K562 (cell line): ENCODE measurements at regions not wholly inside any gene's neighbourhood (a gene's known extent, or its start where the extent isn't known, plus 50 kb on each side); places are given as distances from the start of the nearest gene placed in this dataset.

Experiments
- ATAC-seq: fragments of 200-7000 bp; cut with Tn5 transposase; 3 replicates; pipeline ENCODE4 v1.9.1; 2020; ENCODE audit warnings: moderate library complexity
- BruUV-seq: library from RNA; stranded (reverse); fragments of 400-500 nt; replicated peaks from 2 replicates; lab custom pipeline; 2021; lab: Mats Ljungman, UMichigan
- CTCF ChIA-PET: fragments of 300-600 bp; formaldehyde crosslinking; extraction: SDS; loops from one replicate; lab custom pipeline; 2021; ENCODE audit warnings: low intra/inter-chr PET ratio; lab: Yijun Ruan, JAX
- POLR2A ChIA-PET: fragments of 300-600, 350-650 bp; sonication (Branson Sonifier 250); formaldehyde crosslinking; extraction: SDS; loops from one replicate; lab custom pipeline; 2021; ENCODE audit warnings: antibody characterized with exemption, inconsistent platforms; lab: Yijun Ruan, JAX
- DNase-seq, 4 experiments: peaks; one replicate each; pipeline versions ENCODE4 v3.0.0 to v3.0.0-alpha.2; 2011 to 2018; ENCODE audit warnings: low spot score in 3 of 4, mixed read lengths in 3 of 4; ENCODE audit errors: extremely low read depth in 1 of 4
- FAIRE-seq: peaks from 2 replicates; lab custom pipeline; 2011; peaks lifted over from hg19 to GRCh38; lab: Jason Lieb, UNC
- H2AFZ ChIP-seq: 2 replicates; pipeline ENCODE4 v1.6.0; 2011; ENCODE audit warnings: low read depth, low read length, control low read depth, inconsistent platforms
- H3K27ac ChIP-seq: fragments of 200-600 bp; 3 replicates; pipeline ENCODE4 v1.8.0; 2011; ENCODE audit warnings: low read depth, mild to moderate bottlenecking, control low read depth, inconsistent platforms, low read length, moderate library complexity, mixed read lengths; ENCODE audit errors: extremely low read depth
- H3K27me3 ChIP-seq, 2 experiments: fragments of 300-600 bp in 1 of 2; 2 replicates in 1 of 2; 3 replicates in 1 of 2; pipeline versions ENCODE4 v1.6.0 to v1.8.0; 2011; ENCODE audit warnings: inconsistent platforms in 2 of 2, low read length in 2 of 2, mild to moderate bottlenecking in 1 of 2, mixed read lengths in 1 of 2, moderate library complexity in 1 of 2; ENCODE audit not compliant: control insufficient read depth in 2 of 2, insufficient read depth in 2 of 2
- H3K36me3 ChIP-seq: fragments of 300-600 bp; 3 replicates; pipeline ENCODE4 v1.8.0; 2011; ENCODE audit warnings: mild to moderate bottlenecking, low read length, inconsistent platforms; ENCODE audit not compliant: control insufficient read depth, insufficient read depth
- H3K4me1 ChIP-seq, 2 experiments: fragments of 200-600 bp in 1 of 2; replicated peaks in 1 of 2; 2 replicates in 1 of 2; 3 replicates in 1 of 2; pipeline versions ENCODE4 v1.5.1 to v1.8.0; 2011; ENCODE audit warnings: inconsistent platforms in 2 of 2, low read length in 2 of 2, mild to moderate bottlenecking in 1 of 2, mixed read lengths in 1 of 2, moderate library complexity in 1 of 2; ENCODE audit not compliant: control insufficient read depth in 2 of 2, insufficient read depth in 2 of 2
- H3K4me2 ChIP-seq: 2 replicates; pipeline ENCODE4 v1.6.1; 2011; ENCODE audit warnings: low read length, control low read depth, inconsistent platforms, mixed read lengths; ENCODE audit not compliant: insufficient read depth
- H3K4me3 ChIP-seq: fragments of 200-600 bp; sonication (generic), shearing (Covaris generic); 2 replicates; pipeline ENCODE4 v1.5.1; 2016; ENCODE audit warnings: control low read depth, inconsistent platforms
- H3K79me2 ChIP-seq: fragments of 200-600 bp; 3 replicates; pipeline ENCODE4 v1.8.0; 2011; ENCODE audit warnings: low read length, inconsistent platforms; ENCODE audit not compliant: control insufficient read depth, insufficient read depth
- H3K9ac ChIP-seq, 2 experiments: 2 replicates each; pipeline versions ENCODE4 v1.6.0 to v1.6.1; 2011; ENCODE audit warnings: low read depth in 2 of 2, low read length in 2 of 2, control low read depth in 1 of 2, inconsistent platforms in 1 of 2, mild to moderate bottlenecking in 1 of 2, mixed read lengths in 1 of 2; ENCODE audit not compliant: insufficient read depth in 1 of 2
- H3K9me1 ChIP-seq: one replicate; pipeline ENCODE4 v1.6.0; 2011; ENCODE audit warnings: inconsistent platforms, mild to moderate bottlenecking, low read length, moderate library complexity; ENCODE audit not compliant: control insufficient read depth, insufficient read depth
- H3K9me3 ChIP-seq: replicated peaks from 2 replicates; pipeline ENCODE4 v1.5.1; 2011; ENCODE audit warnings: low read depth, low read length, inconsistent platforms; ENCODE audit not compliant: control insufficient read depth, insufficient read depth
- H4K20me1 ChIP-seq: replicated peaks from 2 replicates; pipeline ENCODE4 v1.6.1; 2011; ENCODE audit warnings: low read length, inconsistent platforms, mixed read lengths; ENCODE audit not compliant: control insufficient read depth, insufficient read depth
- ATF3 ChIP-seq, 2 experiments: fragments of 450-650 bp in 1 of 2; sonication (generic) in 1 of 2; formaldehyde crosslinking in 1 of 2; IDR thresholded peaks in 1 of 2; conservative IDR thresholded peaks in 1 of 2; 2 replicates each; pipeline versions ENCODE4 v1.6.1 to v1.8.1; 2016 to 2023; ENCODE audit warnings: mild to moderate bottlenecking in 2 of 2, moderate library complexity in 2 of 2, inconsistent platforms in 1 of 2, missing genetic modification reagents in 1 of 2
- E2F4 ChIP-seq: sonication (generic); formaldehyde crosslinking; IDR thresholded peaks from 2 replicates; pipeline ENCODE4 v1.8.0; 2022; ENCODE audit warnings: mild to moderate bottlenecking, low read depth, missing genetic modification reagents
- E4F1 ChIP-seq: fragments of 250-450 bp; sonication (Bioruptor Pico); IDR thresholded peaks from 2 replicates; pipeline ENCODE4 v1.5.0; 2021; ENCODE audit warnings: mild to moderate bottlenecking, borderline replicate concordance
- MYBL2 ChIP-seq, 2 experiments: fragments of 450-650 bp in 1 of 2; sonication (generic) in 1 of 2; formaldehyde crosslinking in 1 of 2; IDR thresholded peaks; 2 replicates each; pipeline versions ENCODE4 v1.6.1 to v1.8.1; 2017 to 2022; ENCODE audit warnings: borderline replicate concordance in 1 of 2, inconsistent platforms in 1 of 2, low read depth in 1 of 2, mild to moderate bottlenecking in 1 of 2, missing genetic modification reagents in 1 of 2, moderate library complexity in 1 of 2
- NCOA4 ChIP-seq: fragments of 450-650 bp; IDR thresholded peaks from 2 replicates; pipeline ENCODE4 v1.6.1; 2018; ENCODE audit warnings: mild to moderate bottlenecking; ENCODE audit not compliant: partially characterized antibody
- SRF ChIP-seq, 2 experiments: fragments of 250-450, 450-650 bp in 1 of 2; sonication (Bioruptor Pico) in 1 of 2; sonication (generic) in 1 of 2; formaldehyde crosslinking; IDR thresholded peaks; 2 replicates each; pipeline versions ENCODE4 v1.5.0 to v1.5.1; 2020 to 2022; ENCODE audit warnings: mild to moderate bottlenecking in 1 of 2, missing genetic modification reagents in 1 of 2
- TCF3 ChIP-seq: sonication (generic); formaldehyde crosslinking; IDR thresholded peaks from 2 replicates; pipeline ENCODE4 v1.4.0; 2020; ENCODE audit warnings: mild to moderate bottlenecking, missing genetic modification reagents
- ZHX1 ChIP-seq: fragments of 150-350 bp; conservative IDR thresholded peaks from 2 replicates; pipeline ENCODE4 v1.6.1; 2014; ENCODE audit warnings: low read length
- ZNF76 ChIP-seq: fragments of 250-450 bp; sonication (Bioruptor Pico); IDR thresholded peaks from 2 replicates; pipeline ENCODE4 v1.4.0; 2020; ENCODE audit warnings: mild to moderate bottlenecking, moderate library complexity, borderline replicate concordance
- WGBS: fragments of 100-300 bp; shearing (Covaris generic); methylation state at CpG from one replicate; pipeline ENCODE4 v1.1.6; 2016; ENCODE audit warnings: low coverage, mixed read lengths; ENCODE audit not compliant: insufficient coverage; ENCODE audit errors: missing lambda C conversion rate; 5-methylcytosine and 5-hydroxymethylcytosine counted together
- in situ Hi-C: fragments of 300-500 bp; cut with MboI; formaldehyde crosslinking; loops from 4 replicates; pipeline ENCODE4 v1.15.0; 2018; ENCODE audit warnings: inconsistent platforms, mixed read lengths
- intact Hi-C: fragments of 100-400 bp; cut with micrococcal nuclease; formaldehyde crosslinking; loops from 2 replicates; pipeline ENCODE4 v1.14.2; 2022
- TF ChIP-seq, protein P1 (sequence below), 3 experiments: fragments of 200-800 bp in 1 of 3; sonication (Bioruptor generic) in 1 of 3; sonication (generic) in 1 of 3; formaldehyde crosslinking in 1 of 3; IDR thresholded peaks; 2 replicates each; pipeline versions ENCODE4 v1.6.1 to v1.8.0; 2016 to 2022; ENCODE audit warnings: mild to moderate bottlenecking in 2 of 3, missing compliant biosample characterization in 2 of 3, missing genetic modification characterization in 2 of 3, missing genetic modification reagents in 1 of 3

DNA sequence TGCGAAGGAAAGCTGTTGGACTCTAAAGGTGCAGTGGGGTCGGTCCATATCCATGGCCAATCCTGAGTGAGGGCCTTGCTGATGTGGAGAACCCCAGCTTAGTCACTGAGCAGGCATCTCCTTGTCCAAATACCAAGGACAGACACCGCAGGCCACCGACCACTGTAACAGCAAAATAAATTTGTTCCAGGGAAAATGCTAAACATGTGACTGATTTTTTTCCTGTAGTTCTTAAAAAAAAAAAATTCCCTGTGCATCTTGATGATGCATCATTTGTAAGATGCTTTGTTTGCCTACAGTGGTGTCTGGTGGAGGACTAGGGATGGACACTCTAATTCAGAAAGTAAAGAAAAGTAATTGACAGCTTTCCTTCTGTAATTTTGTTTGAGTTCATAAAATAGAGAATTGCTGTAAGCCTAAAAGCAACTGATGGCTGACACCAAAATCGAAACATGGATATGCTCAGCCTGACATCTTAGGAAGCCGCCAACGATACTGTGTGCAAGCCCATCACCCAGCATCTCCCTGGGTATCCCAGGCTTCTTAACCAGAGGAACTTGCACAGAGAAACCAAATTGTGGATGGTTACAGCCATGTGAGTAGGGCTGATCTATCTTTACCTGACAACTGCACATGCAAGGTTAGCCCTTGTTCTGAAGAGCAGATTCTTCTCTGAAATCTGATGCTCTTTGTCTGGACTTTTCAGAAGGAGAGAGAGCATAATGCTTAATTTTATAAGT lies 188.6 kb downstream of the ARL4C start:
- Histone ChIP-seq H4K20me1 (no peaks in the 10 kb centered on the region), H3K9me3 (no peaks in the 10 kb centered on the region), H3K4me3 (no peak overlapping the region), H3K9ac (no peak overlapping the region), H3K4me1 (no peaks in the 10 kb centered on the region), H3K9me1 (no peaks in the 10 kb centered on the region), H3K27me3 (no peaks in the 10 kb centered on the region; a peak in 1 of 5 replicates), H3K27ac (no peak overlapping the region), H3K36me3 (no peaks in the 10 kb centered on the region), H3K79me2 (no peaks in the 10 kb centered on the region), H3K4me2 (no peak overlapping the region), H2AFZ (no peak overlapping the region)
- in situ Hi-C loops: no loop called here
- POLR2A ChIA-PET: no interaction called here
- BruUV-seq: no TSS peak
- intact Hi-C loops: no loop called here
- CTCF ChIA-PET: interaction anchor here (0.7 kb wide), 1 partner anchor 59 kb away, joined by 3 read pairs; no protein-coding TSS in a partner anchor
- FAIRE-seq (no peak), ATAC-seq (no peak), DNase-seq (no peak)
- 0% methylated on average over 7 of the region's 7 CpGs for WGBS
- TF ChIP-seq MYBL2 (IDR thresholded peaks at IDR 0.05; ENCODE audit: low read depth) (no peak), MYBL2 (CRISPR knock-in tag; IDR thresholded peaks at IDR 0.05; ENCODE audit: borderline replicate concordance) (no peak), E4F1 (CRISPR knock-in tag) (no peak), NCOA4 (no peak), TCF3 (CRISPR knock-in tag) (no peak), ZNF76 (no peak), E2F4 (CRISPR knock-in tag) (no peak), SRF (CRISPR knock-in tag; IDR thresholded peaks at IDR 0.05) (no peak), ZHX1 (no peak), ATF3 (IDR thresholded peaks at IDR 0.05) (no peak), ATF3 (CRISPR knock-in tag; conservative IDR thresholded peaks at IDR 0.05) (no peak)
- TF ChIP-seq, protein P1, sequence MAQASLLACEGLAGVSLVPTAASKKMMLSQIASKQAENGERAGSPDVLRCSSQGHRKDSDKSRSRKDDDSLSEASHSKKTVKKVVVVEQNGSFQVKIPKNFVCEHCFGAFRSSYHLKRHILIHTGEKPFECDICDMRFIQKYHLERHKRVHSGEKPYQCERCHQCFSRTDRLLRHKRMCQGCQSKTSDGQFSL (CRISPR knock-in tag; IDR thresholded peaks at IDR 0.05): no peak
- TF ChIP-seq, protein P1 (tag; IDR thresholded peaks at IDR 0.05): no peak
